Glomerular endothelial cell (primary cell): ENCODE measurements at regions not wholly inside any gene's neighbourhood (a gene's known extent, or its start where the extent isn't known, plus 50 kb on each side); places are given as distances from the start of the nearest gene placed in this dataset.
"Not testable (repeated sequence)": the region's sequence is repeated elsewhere in the genome, so short reads cannot be mapped to it uniquely, and the experiment has no call there.

Source experiments
- DNase-seq: peaks from one replicate; pipeline ENCODE4 v3.0.0-alpha.2; 2011; ENCODE audit warnings: low read depth, low spot score; ENCODE audit errors: extremely low read depth

DNA sequence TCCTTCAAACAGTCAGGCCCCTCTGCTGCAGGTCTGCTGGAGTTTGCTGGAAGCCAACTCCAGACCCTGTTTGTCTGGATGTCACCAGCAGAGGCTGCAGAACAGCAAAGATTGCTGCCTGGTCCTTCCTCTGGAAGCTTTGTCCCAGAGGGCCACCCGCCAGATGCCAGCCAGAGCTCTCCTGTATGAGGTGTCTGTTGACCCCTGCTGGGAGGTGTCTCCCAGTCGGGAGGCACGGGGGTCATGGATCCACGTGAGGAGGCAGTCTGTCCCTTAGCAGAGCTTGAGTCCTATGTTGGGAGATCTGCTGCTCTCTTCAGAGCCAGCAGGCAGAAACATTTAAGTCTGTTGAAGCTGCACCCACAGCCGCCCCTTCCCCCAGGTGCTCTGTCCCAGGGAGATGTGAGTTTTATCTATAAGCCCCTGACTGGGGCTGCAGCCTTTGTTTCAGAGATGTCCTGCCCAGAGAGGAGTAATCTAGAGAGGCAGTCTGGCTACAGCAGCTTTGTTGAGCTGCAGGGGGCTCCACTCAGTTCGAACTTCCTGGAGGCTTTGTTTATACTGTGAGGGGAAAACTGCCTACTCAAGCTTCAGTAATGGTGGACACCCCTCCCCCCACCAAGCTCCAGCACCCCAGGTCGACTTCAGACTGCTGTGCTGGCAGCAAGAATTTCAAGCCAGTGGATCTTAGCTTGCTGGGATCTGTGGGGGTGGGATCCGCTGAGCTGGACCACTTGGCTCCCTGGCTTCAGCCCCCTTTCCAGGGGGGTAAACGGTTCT is 72.1 kb downstream of the OGFRL1 start:
- DNase-seq, result not testable (repeated sequence)

DNA sequence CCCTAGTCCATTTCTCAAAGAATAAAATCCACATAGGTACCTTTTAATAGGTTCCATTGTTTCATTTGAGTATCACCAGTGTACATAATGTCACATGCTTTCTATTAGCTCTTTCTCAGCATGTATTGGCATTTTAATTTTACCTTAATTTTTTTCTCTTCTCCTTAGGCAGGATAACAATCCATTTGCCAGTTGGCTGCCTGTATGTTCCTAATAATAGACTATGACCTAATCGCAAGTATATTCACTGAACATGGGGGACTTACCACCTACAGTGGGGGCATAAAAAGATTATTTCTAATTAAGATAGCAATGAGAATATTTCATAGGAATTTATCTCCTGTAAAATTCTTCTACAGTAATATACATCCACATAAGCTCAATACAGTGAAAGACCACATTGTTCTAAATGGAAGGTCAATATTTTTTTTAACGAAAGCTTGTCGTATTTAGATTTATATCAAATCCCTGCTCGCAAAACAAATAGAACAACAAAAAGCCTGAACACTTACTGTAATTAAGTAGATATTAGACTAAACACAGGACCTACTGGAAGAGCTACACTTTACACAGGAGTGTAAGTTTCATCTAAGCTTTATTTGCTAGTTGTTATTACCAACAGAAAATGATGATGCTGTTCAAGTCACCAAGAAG is 76.4 kb downstream of the OGFRL1 start:
- no peak for DNase-seq

DNA sequence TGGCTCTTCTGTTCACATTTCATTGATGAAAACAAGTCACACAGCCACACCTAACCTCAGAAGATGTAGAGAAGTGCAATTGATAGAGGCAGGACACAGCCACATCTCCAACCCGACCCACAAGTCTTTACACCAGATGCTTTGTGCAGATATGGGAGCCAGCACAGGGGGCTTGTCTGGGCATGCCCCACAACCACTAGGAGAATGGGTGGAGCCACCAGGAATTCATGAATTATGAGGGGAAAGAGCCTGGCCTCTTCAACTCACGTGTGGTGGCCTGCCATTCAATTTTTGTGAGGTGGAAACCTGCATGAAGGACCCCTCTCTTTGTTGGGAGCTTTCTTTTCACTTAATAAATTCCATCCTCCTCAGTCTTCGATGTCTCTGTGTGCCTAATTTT is 79.1 kb downstream of the OGFRL1 start:
- DNase-seq, result no peak

DNA sequence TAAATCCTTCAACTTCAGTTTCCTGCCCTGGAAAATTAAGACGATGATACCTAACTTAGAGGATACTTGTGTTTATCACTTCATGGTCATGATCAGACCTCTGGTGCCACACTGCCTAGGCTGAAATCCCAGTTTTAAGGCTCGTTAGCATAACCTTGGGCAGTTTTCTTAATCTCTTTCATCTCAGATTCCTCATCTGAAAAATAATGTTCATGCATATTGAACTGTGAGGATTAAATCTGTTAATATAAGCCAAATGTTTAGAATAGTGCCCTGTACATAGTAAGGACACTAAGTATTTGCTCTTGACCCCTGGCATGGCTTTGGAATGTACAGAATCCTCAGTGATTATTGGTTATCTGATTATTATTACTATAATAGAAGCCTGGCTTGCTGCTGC is 79.7 kb downstream of the OGFRL1 start:
- no peak for DNase-seq

DNA sequence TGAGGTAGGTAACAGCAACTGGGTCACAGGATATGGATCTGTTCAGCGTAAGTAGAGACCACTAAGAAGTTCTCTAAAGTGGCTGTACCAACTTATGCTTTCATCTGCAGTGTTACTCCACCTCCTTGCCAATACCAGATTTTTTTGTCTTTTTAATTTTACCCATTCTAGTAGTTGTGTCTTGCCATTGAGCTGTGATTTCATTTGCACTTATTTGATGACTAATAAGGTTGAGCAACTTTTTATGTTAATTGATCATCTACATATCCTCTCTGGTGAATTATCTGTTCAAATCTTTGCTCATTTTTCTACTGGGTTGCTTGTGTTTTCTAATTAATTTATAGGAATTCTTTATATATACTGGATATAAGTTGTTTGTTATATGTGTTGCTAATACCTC is 82.9 kb downstream of the OGFRL1 start:
- DNase-seq, result no peak

DNA sequence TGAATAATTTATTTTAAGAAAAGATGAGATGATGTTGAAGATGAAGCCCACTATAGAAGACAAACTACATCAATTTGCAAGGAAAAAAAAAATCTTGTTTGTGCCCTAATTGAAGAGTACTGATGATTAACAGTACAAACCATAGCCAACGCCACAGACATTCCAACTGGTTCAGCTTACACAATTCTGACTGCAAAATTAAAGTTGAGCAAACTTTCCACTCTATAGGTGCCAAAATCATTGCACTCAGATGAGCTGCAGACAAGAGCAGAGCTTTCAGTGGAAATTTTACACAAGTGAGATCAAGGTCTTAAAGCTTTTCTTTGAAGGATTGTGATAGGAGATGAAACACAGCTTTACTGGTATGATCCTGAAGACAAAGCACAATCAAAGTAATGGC is 85.3 kb downstream of the OGFRL1 start:
- DNase-seq, result no peak

DNA sequence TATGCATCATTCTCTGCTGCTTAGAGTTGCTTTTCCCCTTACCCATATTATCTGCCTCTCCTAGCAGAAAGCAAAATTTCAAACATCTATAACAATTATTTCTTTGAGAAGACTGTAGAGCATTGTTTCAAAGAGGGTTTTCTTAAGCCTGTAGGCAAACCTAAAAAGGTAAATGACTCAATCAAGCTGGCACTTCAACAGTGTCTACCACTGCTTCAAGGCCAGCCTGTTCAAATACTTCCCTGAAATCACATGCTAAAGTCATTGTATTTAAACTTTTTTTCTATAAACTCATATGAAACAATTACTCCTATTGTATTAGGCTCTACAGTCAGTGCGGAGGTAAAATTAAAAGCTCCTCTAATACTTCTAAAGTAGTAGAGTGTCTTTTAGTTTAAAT is 87.1 kb downstream of the OGFRL1 start:
- DNase-seq, result no peak

DNA sequence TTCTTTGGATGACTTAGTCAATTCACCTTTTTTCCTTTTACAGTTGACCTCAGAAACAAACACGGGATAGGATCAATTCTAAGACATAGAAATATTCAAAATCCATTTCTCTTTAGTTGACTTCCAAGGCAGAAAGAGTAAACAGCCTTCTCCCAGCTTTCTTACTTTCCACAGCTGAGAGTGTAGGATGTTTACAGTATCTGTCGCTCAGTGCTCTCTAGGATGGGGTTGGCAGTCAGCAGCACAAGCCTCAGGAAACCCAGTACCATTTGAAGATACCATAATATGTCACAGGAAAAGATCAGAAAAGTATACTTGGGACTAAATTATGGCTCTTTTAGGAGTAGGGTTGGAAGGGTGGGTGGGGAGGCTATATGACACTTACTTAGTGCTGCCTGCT is 88.2 kb downstream of the OGFRL1 start:
- DNase-seq, result no peak

DNA sequence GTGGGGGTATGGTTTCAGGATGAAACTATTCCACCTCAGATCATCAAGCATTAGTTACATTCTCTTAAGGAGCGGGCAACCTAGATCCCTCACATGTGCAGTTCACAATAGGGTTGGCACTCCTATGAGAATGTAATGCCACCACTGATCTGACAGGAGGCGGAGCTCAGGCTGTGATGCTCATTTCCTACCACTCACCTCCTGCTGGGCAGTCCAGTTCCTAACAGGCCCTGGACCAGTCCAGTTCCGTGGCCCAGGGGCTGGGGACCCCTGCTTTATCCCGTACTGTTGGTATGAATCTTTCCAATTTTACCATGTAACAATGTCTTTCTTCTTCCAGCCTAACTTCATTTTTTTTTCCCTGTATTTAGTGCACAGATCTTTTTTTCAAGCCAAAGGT is 94.9 kb downstream of the OGFRL1 start:
- no peak for DNase-seq

DNA sequence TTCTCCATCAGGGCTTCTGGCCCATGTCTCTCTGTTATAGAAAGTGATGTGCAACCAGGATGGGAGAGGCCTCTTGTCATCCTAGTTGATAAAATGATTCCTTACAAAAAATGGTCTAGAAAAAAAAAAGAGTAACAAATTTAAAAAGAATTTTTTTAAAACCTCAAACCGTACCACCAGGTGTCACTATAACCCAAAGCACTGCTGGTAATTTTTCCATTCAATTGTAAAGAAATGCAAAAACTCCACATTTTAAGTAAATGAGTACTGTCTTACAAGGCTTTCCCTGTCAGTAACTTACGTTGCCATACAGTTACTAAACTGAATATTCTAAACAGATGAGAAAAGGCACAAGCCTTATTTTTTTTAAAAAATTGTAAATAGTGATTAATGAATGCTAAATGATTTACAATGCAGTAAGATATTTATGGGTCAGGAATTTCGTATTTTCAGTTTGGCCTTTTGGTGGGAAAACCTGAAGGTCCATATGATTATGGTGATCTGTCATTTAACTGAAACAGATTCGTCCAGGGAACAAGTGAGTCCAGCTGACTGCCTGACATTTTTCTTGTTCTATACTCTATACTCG is 95.4 kb downstream of the OGFRL1 start:
- DNase-seq, result no peak

DNA sequence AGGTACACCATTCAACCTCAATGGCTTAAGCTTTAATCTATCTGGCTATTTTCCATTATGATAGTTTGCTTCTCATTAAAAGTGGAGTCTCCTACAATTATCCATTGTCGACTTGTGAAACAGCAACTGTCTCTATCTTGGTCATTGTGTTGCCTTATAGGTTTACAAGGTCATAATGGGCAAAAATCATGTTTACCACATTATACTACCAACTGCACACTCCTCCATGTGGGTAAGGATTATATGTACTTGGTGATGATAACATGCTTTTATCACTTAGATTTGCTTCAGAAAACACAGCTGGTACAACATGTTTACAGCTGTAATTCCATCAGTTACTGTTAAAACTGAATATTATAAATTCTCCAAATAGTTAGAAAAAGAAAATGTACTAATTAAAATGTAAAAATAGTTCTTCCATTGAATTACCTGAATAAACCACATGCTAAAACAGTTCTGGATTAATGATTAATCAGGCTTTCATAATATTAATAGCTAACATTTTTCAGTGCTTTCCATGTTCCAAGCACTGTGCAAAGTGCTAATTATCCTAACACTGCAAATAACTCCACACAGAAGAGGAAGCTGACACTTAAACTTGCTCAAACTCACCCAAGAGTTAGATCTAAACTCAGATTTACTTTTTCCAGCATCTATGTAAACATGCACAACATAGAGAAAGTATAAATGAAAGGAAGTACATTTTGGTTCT is 96.7 kb downstream of the OGFRL1 start:
- DNase-seq, result no peak

DNA sequence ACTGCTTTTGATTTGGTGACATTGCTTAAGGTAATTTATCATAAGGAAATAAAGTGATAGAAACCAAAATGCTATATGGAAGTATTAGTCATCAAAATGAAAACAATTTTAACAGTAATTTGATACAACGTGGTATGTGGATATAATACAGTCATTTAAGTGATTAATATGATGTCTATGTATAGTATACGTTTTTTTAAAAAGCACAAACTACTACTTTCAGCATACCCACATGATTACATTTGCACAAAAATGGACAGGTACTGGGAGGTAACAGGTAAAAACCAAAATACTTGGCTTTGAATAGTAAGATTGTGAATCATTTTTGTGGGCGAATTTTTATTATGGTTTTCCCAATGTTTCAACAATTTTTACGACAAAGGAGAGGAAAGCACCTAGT is 97.6 kb downstream of the OGFRL1 start:
- DNase-seq, result no peak

DNA sequence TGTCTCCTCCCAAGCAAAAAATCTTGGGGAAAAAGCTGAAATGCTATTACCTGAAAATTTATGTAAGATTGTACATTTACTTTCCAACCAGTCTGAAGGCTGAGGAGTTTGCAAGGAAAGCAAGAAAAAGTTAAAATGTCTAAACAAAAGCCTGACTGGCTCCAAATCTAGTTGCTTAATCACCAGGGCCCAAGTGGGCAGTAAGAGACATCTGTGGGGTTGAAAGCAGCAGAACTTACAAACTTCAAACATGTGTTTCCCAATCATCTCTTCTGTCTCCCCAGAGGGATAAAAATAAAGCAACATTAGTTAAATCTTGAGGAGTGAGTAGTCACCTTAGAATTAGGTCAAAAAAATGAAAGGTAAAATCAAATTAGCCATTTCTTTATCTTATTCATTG is 98.6 kb downstream of the OGFRL1 start:
- DNase-seq, result no peak

DNA sequence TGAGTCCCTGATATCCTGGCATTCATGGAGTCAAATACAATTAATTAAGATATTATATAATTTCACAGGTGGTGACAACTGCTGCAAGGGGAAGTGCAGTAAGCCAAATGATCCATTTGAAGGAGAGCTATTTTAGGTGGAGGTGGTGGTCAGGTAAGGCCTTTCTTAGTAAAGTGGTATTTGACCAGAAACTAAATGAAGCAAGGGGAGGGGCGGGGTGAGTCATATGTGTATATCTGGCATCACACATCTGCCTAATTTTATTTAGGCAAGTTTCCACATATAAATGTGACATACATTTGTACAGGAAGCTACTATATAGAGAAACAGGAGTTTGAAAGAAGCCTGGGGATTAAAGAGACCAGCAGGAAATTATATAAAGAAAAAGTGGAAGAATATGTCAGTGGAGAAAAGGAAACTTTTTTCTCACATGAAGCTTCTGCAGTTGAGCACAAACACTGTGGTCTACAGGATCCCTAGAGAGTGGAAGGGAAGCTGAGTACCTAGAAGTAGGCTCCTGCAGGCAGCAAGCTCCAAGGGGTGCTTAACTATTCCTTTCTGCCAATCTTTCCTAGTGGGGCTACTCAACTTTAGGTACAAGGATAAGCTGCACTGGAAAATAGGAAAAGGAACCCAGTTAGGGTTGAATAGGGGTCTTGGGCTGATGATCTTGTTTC is 99.6 kb downstream of the OGFRL1 start:
- no peak for DNase-seq

DNA sequence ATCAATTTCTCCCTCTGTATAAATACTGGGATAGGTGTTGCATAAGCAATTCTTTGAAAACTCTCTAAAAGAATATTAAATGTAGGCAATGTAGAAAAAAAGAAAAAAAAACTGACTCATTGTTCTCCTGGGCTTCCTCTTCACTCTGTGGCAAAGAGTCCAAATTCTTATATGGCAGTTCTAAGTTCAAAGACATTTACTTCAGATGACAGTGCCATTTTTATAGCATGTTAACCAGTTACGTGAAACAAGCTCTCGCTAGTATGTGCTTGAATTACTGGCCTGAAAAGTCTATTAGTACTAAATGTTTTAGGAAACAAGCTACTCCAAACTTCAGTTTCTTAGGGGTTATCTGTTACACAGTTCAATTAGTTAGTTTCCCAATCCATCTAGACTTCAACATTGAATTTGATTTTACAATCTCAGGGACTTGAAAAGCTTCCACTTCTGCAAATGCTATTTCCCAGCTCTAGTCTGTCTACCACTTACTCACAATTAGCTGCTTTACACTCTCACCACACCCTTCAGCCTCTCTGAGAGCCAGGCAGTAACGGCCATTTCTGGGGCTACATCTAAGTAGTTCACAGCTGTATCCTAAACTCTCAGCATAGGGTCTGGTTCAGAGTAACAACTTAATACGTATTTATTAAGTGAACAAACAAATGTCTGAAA is 100.4 kb downstream of the OGFRL1 start:
- no peak for DNase-seq

DNA sequence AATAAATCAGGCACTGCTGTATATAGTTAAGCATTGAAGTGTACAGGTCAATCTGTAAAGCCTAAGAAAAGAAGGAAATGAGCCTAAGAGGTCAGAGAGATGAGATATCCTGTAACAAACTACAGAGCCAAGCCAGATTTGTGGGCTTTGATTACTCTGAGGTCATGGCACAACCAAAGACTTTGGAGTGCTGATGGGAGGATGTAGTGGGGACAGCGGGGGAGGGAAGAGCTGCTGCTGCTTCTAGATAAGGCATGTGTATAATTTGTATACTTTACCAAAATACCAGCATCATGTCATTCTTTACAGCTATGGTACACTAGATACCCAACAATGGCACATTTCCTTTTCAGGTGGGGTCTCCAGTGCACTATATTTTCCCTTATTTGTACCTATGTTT is 102.5 kb downstream of the OGFRL1 start:
- DNase-seq, result no peak

DNA sequence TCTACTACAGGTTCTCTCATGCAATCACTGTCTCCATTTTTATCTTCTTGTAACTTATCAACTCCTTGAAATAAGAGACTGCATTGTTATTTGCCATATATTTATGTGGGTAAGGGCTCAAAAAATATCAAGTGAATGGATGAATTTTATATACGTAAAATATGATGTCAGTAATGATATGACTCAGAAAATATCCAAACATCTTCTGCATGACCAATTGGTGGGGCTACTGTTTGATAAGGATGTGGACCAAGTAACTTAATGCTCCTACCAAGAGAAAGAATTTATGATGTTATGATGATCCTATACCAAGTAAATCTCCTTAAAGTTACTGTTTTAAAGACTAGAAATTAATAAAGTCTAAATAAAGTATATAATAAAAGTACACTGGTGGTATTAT is 103.7 kb downstream of the OGFRL1 start:
- no peak for DNase-seq

DNA sequence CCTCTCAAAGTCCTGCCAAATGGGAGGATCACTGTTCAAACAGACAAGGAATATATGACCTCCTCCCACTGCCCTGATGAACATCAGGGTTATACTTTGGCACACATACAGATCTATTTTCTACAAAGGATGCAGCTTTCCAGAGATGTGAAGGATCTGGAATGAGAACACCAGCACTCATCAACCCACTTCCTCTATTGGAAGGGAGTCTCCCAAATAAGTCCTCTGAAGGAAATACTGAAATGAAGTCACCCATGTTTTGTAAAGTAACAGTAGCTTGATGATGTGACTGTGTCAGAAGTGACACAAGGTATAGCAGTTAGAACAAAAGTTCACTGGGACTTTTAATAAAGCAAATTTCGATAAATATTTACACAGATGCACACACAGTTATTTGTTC is 104.9 kb downstream of the OGFRL1 start:
- DNase-seq, result no peak

DNA sequence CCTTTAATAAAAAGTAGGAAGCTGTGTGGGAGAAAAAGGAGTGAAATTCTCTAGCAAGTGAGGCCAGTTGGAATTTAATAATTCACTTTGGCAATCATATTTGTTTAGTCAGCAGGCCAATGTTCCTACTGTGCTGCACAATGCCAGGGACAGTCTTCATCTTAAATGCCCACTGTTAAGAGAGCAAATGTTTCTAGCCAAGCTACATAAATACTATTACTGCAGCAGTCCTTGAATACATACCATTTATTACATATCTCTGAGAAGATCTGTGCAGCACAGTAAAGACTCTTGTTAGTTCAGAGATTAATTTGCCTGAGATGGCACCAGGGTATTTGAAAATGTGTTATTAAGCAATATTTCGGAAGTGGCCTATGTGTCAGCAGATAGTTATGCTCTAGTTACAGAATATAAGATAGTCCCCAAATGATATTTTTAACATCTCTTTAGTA is 105.4 kb downstream of the OGFRL1 start:
- DNase-seq, result no peak

DNA sequence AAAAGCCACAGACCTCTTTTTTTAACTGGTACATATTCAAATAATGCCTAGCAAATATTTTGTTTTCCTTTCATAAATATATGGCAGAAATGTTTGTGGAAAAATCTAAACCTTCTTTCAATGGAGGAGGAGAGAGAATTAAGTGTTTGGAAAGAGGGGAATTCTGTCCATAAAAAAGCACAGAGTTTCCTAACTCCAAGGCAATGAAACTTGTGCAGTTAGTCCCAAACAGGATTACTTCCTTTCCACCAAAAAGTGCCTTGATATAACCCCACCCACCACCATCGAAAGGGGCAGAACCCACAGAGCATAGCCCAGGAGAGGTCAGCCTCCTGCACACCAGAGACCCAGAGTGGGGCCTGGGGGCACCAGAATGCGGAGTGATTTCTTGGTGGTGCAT is 106.3 kb downstream of the OGFRL1 start:
- DNase-seq, result no peak
